ENCODE measurements at regions not wholly inside any gene's neighbourhood (a gene's known extent, or its start where the extent isn't known, plus 50 kb on each side); places are given as distances from the start of the nearest gene placed in this dataset.

- in situ Hi-C loops (cut with MboI) (no loop called here), intact Hi-C loops (cut with micrococcal nuclease) (no loop called here)
- no peaks in the 10 kb centered on the region; the same call in 1 of the 2 replicates for H4K20me1 ChIP-seq (replicated peaks; ENCODE audit: control insufficient read depth, insufficient read depth, low read length)
- no peaks in the 10 kb centered on the region for H3K4me1 ChIP-seq (replicated peaks in 1 of 2; ENCODE audit: control insufficient read depth in 2 of 2, insufficient read depth in 2 of 2, low read length in 2 of 2)
- no peak overlapping the region for H3K27ac ChIP-seq (ENCODE audit: extremely low read depth, low read depth, low read length)
- ChIA-PET CTCF (ENCODE audit: low intra/inter-chr PET ratio) (interaction anchor here (0.5 kb wide), 1 partner anchor 58 kb away, joined by 3 read pairs; no protein-coding TSS in a partner anchor), POLR2A (no interaction called here)
- H3K27me3 ChIP-seq (ENCODE audit: control insufficient read depth in 2 of 2, insufficient read depth in 2 of 2, low read length in 2 of 2), result peaks cover 2 to 36% of the 10 kb centered on the region in 2 experiments
- H3K79me2 ChIP-seq (ENCODE audit: control insufficient read depth, insufficient read depth, low read length), result no peaks in the 10 kb centered on the region
- H3K36me3 ChIP-seq (ENCODE audit: control insufficient read depth, insufficient read depth, low read length), result no peaks in the 10 kb centered on the region
- no peak for ATAC-seq
- whole genome bisulfite sequencing (ENCODE audit: insufficient coverage, low coverage, missing lambda C conversion rate), result 0% methylated on average over 3 of the region's 3 CpGs
- H3K9me3 ChIP-seq (replicated peaks; ENCODE audit: control insufficient read depth, insufficient read depth, low read depth, low read length), result no peaks in the 10 kb centered on the region
- FAIRE-seq, result no peak
- H3K9ac ChIP-seq (ENCODE audit: insufficient read depth in 1 of 2, low read depth in 2 of 2, low read length in 2 of 2), result no peak overlapping the region
- DNase-seq (ENCODE audit: extremely low read depth in 1 of 4, low spot score in 3 of 4), result no peak
- TF ChIP-seq TCFL5 (CRISPR knock-in tag; conservative IDR thresholded peaks at IDR 0.05) (no peak), ELF2 (CRISPR knock-in tag; IDR thresholded peaks at IDR 0.05) (no peak), GTF2B (IDR thresholded peaks at IDR 0.05; ENCODE audit: extremely low read depth, insufficient read length) (no peak), SNRNP70 (optimal IDR thresholded peaks at IDR 0.05; ENCODE audit: low read depth, low read length) (no peak), BMI1 (IDR thresholded peaks at IDR 0.05; ENCODE audit: low read length) (no peak), POLR2B (IDR thresholded peaks at IDR 0.05; ENCODE audit: low read depth, partially characterized antibody) (no peak), ARID3B (CRISPR knock-in tag; IDR thresholded peaks at IDR 0.05; ENCODE audit: borderline replicate concordance) (no peak), GATAD2A (IDR thresholded peaks at IDR 0.05) (no peak), CC2D1A (IDR thresholded peaks at IDR 0.05) (no peak), RBM17 (IDR thresholded peaks at IDR 0.05; ENCODE audit: borderline replicate concordance, low read depth, low read length) (no peak), CBX3 (IDR thresholded peaks at IDR 0.05; ENCODE audit: borderline replicate concordance in 1 of 2, low read length in 2 of 2) (no peak), SREBF2 (CRISPR knock-in tag; IDR thresholded peaks at IDR 0.05) (no peak), CEBPZ (IDR thresholded peaks at IDR 0.05; ENCODE audit: borderline replicate concordance, low read depth, low read length) (no peak), NFE2L1 (tag; IDR thresholded peaks at IDR 0.05; ENCODE audit: borderline replicate concordance, low read depth) (no peak), PREB (CRISPR knock-in tag; IDR thresholded peaks at IDR 0.05) (no peak), ZNF3 (CRISPR knock-in tag; IDR thresholded peaks at IDR 0.05) (no peak)
- H3K4me2 ChIP-seq (ENCODE audit: insufficient read depth, low read length), result no peak overlapping the region
- no peak overlapping the region for H2AFZ ChIP-seq (ENCODE audit: low read depth, low read length)
- BruUV-seq (replicated peaks), result no TSS peak
- no peak overlapping the region for H3K4me3 ChIP-seq
- no peaks in the 10 kb centered on the region for H3K9me1 ChIP-seq (ENCODE audit: control insufficient read depth, insufficient read depth, low read length)
Measured at GRCh38 chr2:71862921-71863320, 284.7 kb downstream of the CYP26B1 start.

All from K562 (cell line).